Heart right ventricle (tissue), 16 donors: ENCODE measurements at regions not wholly inside any gene's neighbourhood (a gene's known extent, or its start where the extent isn't known, plus 50 kb on each side); places are given as distances from the start of the nearest gene placed in this dataset.
"Not testable (repeated sequence)": the region's sequence is repeated elsewhere in the genome, so short reads cannot be mapped to it uniquely, and the experiment has no call there.

Source experiments
- ATAC-seq, 8 donors: fragments of 200-7000 bp; cut with Tn5 transposase; one replicate each; pipeline ENCODE4 v1.9.1; 2020; ENCODE audit warnings: mild to moderate bottlenecking in 8 of 8, moderate library complexity in 8 of 8, moderate number of reproducible peaks in 1 of 8
- DNase-seq, 2 donors: peaks; one replicate each; pipeline ENCODE4 v3.0.0-alpha.2; 2020
- H3K27ac ChIP-seq, 10 donors: fragments of 200-600 bp; sonication (generic) in 2 of 10; one replicate each; pipeline versions ENCODE4 v1.5.0 to v1.8.0; 2020 to 2022; ENCODE audit warnings: mild to moderate bottlenecking in 3 of 10
- H3K27me3 ChIP-seq, 7 donors: fragments of 200-600 bp; one replicate each; pipeline ENCODE4 v1.8.0; 2021 to 2022; ENCODE audit warnings: mild to moderate bottlenecking in 2 of 7
- H3K36me3 ChIP-seq, 9 donors: fragments of 200-600 bp; sonication (generic) in 1 of 9; one replicate each; pipeline versions ENCODE4 v1.5.0 to v1.8.0; 2020 to 2022; ENCODE audit warnings: mild to moderate bottlenecking in 2 of 9
- H3K4me1 ChIP-seq, 9 donors: fragments of 200-600 bp; sonication (generic) in 1 of 9; one replicate each; pipeline versions ENCODE4 v1.5.0 to v1.8.0; 2020 to 2022; ENCODE audit warnings: mild to moderate bottlenecking in 4 of 9
- H3K4me3 ChIP-seq, 10 donors: fragments of 200-600 bp; sonication (generic) in 2 of 10; one replicate each; pipeline versions ENCODE4 v1.5.0 to v1.8.0; 2020 to 2022; ENCODE audit warnings: mild to moderate bottlenecking in 7 of 10, moderate library complexity in 2 of 10
- H3K9me3 ChIP-seq, 11 donors: fragments of 200-600 bp in 10 of 11; sonication (generic) in 2 of 11; one replicate each; pipeline versions ENCODE4 v1.5.0 to v1.8.0; 2013 to 2022; ENCODE audit warnings: mild to moderate bottlenecking in 2 of 11, control low read depth in 1 of 11, moderate library complexity in 1 of 11
- CTCF ChIP-seq, 9 donors: fragments of 200-600 bp; sonication (generic) in 2 of 9; IDR thresholded peaks; one replicate each; pipeline versions ENCODE4 v1.5.0 to v1.8.0; 2021 to 2022; ENCODE audit warnings: antibody characterized with exemption in 9 of 9, mild to moderate bottlenecking in 5 of 9, moderate library complexity in 1 of 9
- WGBS, 2 donors: extraction: QIAGEN DNeasy Blood & Tissue Kit; methylation state at CpG; one replicate each; pipeline ENCODE4 v1.1.7; 2013; ENCODE audit warnings: inconsistent platforms in 1 of 2; 5-methylcytosine and 5-hydroxymethylcytosine counted together
- intact Hi-C, 10 donors: fragments of 100-400 bp; cut with DNase I; formaldehyde crosslinking; loops; one replicate each; pipeline versions ENCODE4 v1.11.1 to v1.14.2; 2022
- donor health status: Arrhythmogenic right ventricular cardiomyopathy.
- donor health status: ischemic (EF 13 %, LVEDD 7.1; RV severe dilation, severe dysfunction).
- donor health status: healthy with polysubstance abuse.
- donor health status: DM: no; HTN: yes; CAD: no.
- donor health status: DM: no; HTN: no; CAD: no.
- donor health status: ischemic (EF 25% LVEDD 6.9; RV normal size, moderate dysfunction).
- donor health status: ischemic (EF 25% LVEDD 5.7; RV mildly dilated, moderate dysfunction).
- donor health status: healthy.
- donor health status: DM: yes; HTN: yes; CAD: no.
- donor health status: Ischemic cardiomyopathy.
- donor health status: ischemic (EF 35%, LVEDD 5.7; RV mildly dilated, moderate dysfunction).
- donor health status: nonischemic (EF 11% LVEDD 7.7; RV severe dilation, severe dysfunction).
- donor health status: DM: yes; HTN: yes; CAD: no.
- donor health status: PGD.
- donor health status: ischemic (EF 29% LVEDD 5.4; RV normal size, mild dysfunction).
- donor health status: nonischemic (EF 23%, LVEDD 6.1; RV moderate dilation, normal function).

- no peak for ATAC-seq
- H3K4me3 ChIP-seq, result no peak overlapping the region
- TF ChIP-seq CTCF (IDR thresholded peaks at IDR 0.05), result no peak
- 69 to 76% methylated on average over 4 of the region's 4 CpGs for WGBS, 2 donors
- H3K36me3 ChIP-seq, result no peaks in the 10 kb centered on the region
- no peak overlapping the region for H3K27ac ChIP-seq
- no peak for DNase-seq
- H3K4me1 ChIP-seq, result no peaks in the 10 kb centered on the region
- peaks cover 0 to 5% (median 0%) of the 10 kb centered on the region in 7 donors for H3K27me3 ChIP-seq
- peaks cover 0 to 7% (median 0%) of the 10 kb centered on the region in 11 donors for H3K9me3 ChIP-seq
- intact Hi-C loops, result no loop called here
These were observed 175.6 kb downstream of the TBX15 start for GRCh38 chr1:118812555-118812954.

- ATAC-seq (no peak), DNase-seq (no peak)
- H3K36me3 ChIP-seq, result no peaks in the 10 kb centered on the region
- WGBS, 2 donors, result 91 to 97% methylated on average over 1 of the region's 1 CpG
- H3K4me3 ChIP-seq, result no peak overlapping the region
- no peak for TF ChIP-seq CTCF (IDR thresholded peaks at IDR 0.05)
- no peak overlapping the region for H3K27ac ChIP-seq
- intact Hi-C loops, result no loop called here
- peaks cover 0 to 4% (median 0%) of the 10 kb centered on the region in 7 donors for H3K27me3 ChIP-seq
- peaks cover 0 to 7% (median 0%) of the 10 kb centered on the region in 11 donors for H3K9me3 ChIP-seq
- no peaks in the 10 kb centered on the region for H3K4me1 ChIP-seq
These were observed 177.0 kb downstream of the TBX15 start for GRCh38 chr1:118811156-118811555.

GRCh38 chr1:118809586-118809985 lies 178.6 kb downstream of the TBX15 start:
- TF ChIP-seq CTCF (IDR thresholded peaks at IDR 0.05), result no peak
- no peak overlapping the region for H3K4me3 ChIP-seq
- ATAC-seq, result no peak
- H3K9me3 ChIP-seq, result peaks cover 0 to 7% (median 0%) of the 10 kb centered on the region in 11 donors
- no peaks in the 10 kb centered on the region for H3K36me3 ChIP-seq
- no peaks in the 10 kb centered on the region for H3K4me1 ChIP-seq
- WGBS, 2 donors, result 50 to 66% methylated on average over 4 of the region's 4 CpGs
- peaks cover 0 to 4% (median 0%) of the 10 kb centered on the region in 7 donors for H3K27me3 ChIP-seq
- DNase-seq, result no peak
- intact Hi-C loops, result no loop called here
- H3K27ac ChIP-seq, result no peak overlapping the region

GRCh38 chr1:118803128-118803527 lies 185.0 kb downstream of the TBX15 start:
- ATAC-seq, H3K4me3 ChIP-seq, H3K9me3 ChIP-seq, H3K27ac ChIP-seq, H3K4me1 ChIP-seq, H3K36me3 ChIP-seq, DNase-seq, H3K27me3 ChIP-seq, intact Hi-C loops: not testable (repeated sequence)
- WGBS, 2 donors, result 60 to 67% methylated on average over 5 of the region's 5 CpGs

GRCh38 chr1:118791094-118791691 lies 196.9 kb downstream of the TBX15 start:
- H3K36me3 ChIP-seq, result no peaks in the 10 kb centered on the region
- ATAC-seq, result no peak
- no peaks in the 10 kb centered on the region for H3K27me3 ChIP-seq
- no peak overlapping the region for H3K27ac ChIP-seq
- no peak for TF ChIP-seq CTCF (IDR thresholded peaks at IDR 0.05)
- intact Hi-C loops, result no loop called here
- WGBS, 2 donors, result 39 to 43% methylated on average over 2 of the region's 2 CpGs
- DNase-seq, result no peak
- no peaks in the 10 kb centered on the region for H3K4me1 ChIP-seq
- no peak overlapping the region for H3K4me3 ChIP-seq
- peaks cover 0 to 53% (median 12%) of the 10 kb centered on the region in 11 donors for H3K9me3 ChIP-seq
